Chondrocyte (in vitro differentiated cells): ENCODE measurements at regions not wholly inside any gene's neighbourhood (a gene's known extent, or its start where the extent isn't known, plus 50 kb on each side); places are given as distances from the start of the nearest gene placed in this dataset.

Source experiments
- DNase-seq: peaks from one replicate; pipeline ENCODE4 v3.0.0; 2021; ENCODE audit warnings: mixed read lengths, low spot score
- H3K27ac Mint-ChIP-seq: one replicate; pipeline ENCODE4 v1.8.0; 2021; ENCODE audit warnings: mild to moderate bottlenecking, moderate library complexity, mixed read lengths; ENCODE audit not compliant: unreplicated experiment
- H3K27me3 Mint-ChIP-seq: 2 replicates; pipeline ENCODE4 v1.8.0; 2021; ENCODE audit warnings: low read depth, mixed read lengths
- H3K36me3 Mint-ChIP-seq: 2 replicates; pipeline ENCODE4 v1.8.0; 2021; ENCODE audit warnings: low read depth, mixed read lengths
- H3K4me1 Mint-ChIP-seq: 2 replicates; pipeline ENCODE4 v1.8.0; 2021; ENCODE audit warnings: low read depth, mild to moderate bottlenecking, mixed read lengths
- H3K4me3 Mint-ChIP-seq: one replicate; pipeline ENCODE4 v1.8.0; 2021; ENCODE audit warnings: mild to moderate bottlenecking, moderate library complexity, mixed read lengths; ENCODE audit not compliant: unreplicated experiment
- H3K9me3 Mint-ChIP-seq: 2 replicates; pipeline ENCODE4 v1.8.0; 2021; ENCODE audit warnings: low read depth, mixed read lengths
- CTCF ChIP-seq: fragments of 200-600 bp; sonication (generic); IDR thresholded peaks from 2 replicates; pipeline ENCODE4 v1.5.0; 2021; ENCODE audit warnings: antibody characterized with exemption, mild to moderate bottlenecking, moderate library complexity

DNA sequence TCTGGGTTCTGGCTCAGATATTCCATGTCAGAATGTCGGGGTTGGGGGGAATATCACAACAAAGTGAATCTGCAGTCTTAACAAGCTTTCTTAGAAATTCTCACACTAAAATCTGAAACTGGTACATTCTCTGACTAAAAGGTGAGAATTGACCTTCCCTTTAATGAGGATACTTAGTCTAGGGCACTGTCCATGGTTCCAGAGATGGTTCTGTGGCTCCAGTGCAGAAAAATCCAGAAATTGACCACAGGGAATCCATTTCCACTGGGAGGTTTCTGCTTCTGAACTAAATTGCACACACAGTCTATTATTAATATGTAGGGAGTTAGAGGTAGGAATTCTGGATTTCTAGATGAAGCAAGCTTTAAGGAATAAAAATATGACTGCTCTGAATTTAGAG is 171.6 kb upstream of the OBI1 start:
- Mint-ChIP-seq H3K9me3 (no peaks in the 10 kb centered on the region), H3K27ac (no peak overlapping the region), H3K4me3 (no peak overlapping the region), H3K36me3 (no peaks in the 10 kb centered on the region), H3K27me3 (peaks cover 2% of the 10 kb centered on the region), H3K4me1 (no peaks in the 10 kb centered on the region)
- TF ChIP-seq CTCF = no peak
- DNase-seq = no peak

GRCh38 chr13:78829821-78830220 is 170.9 kb upstream of the OBI1 start:
- H3K27ac Mint-ChIP-seq = no peak overlapping the region
- DNase-seq = no peak
- H3K36me3 Mint-ChIP-seq = no peaks in the 10 kb centered on the region
- peaks cover 2% of the 10 kb centered on the region for H3K27me3 Mint-ChIP-seq
- TF ChIP-seq CTCF = no peak
- H3K9me3 Mint-ChIP-seq = no peaks in the 10 kb centered on the region
- no peaks in the 10 kb centered on the region for H3K4me1 Mint-ChIP-seq
- H3K4me3 Mint-ChIP-seq = no peak overlapping the region

DNA sequence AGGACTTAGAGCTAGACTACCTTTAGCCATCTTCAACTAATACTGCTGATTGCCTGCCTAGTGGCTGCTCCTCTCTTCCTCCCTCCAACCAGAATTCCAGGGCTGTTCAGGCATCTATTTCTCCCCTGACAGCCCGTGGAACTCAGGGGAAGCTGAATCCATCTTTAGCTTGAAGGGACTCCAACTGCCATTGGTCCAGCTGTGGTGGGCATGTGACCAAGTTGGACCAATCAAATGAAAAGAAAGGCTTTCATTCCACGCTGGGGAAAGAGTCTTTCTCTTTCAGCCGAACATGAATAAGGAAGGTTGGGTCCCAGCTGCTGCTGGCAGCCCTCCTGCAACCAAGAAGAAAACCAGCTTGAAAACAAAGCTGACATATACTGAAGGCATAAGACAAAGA is 168.5 kb upstream of the OBI1 start:
- H3K4me3 Mint-ChIP-seq = no peak overlapping the region
- no peak for TF ChIP-seq CTCF
- no peak overlapping the region for H3K27ac Mint-ChIP-seq
- no peaks in the 10 kb centered on the region for H3K4me1 Mint-ChIP-seq
- H3K36me3 Mint-ChIP-seq = no peaks in the 10 kb centered on the region
- H3K9me3 Mint-ChIP-seq = no peaks in the 10 kb centered on the region
- peaks cover 2% of the 10 kb centered on the region for H3K27me3 Mint-ChIP-seq
- DNase-seq = no peak

DNA sequence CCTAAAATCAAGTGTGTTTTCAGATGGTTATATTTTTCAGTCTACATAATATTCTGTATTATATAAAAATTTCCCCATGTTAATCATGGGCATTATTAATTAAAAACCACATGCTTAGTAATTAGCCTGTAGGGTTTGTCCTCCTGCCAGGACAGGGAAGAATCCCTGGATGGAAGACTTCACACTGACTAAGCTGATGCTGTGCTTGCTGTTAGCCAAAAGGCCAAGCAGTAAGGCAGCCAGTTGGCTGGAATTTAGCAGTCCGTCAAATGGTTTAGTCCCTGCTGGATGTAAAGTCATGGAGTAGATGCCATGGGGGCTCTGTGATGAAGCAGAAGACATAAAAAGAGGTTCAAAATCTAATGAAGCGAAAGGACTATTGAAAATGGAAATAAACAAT is 168.0 kb upstream of the OBI1 start:
- TF ChIP-seq CTCF = no peak
- Mint-ChIP-seq H3K27ac (no peak overlapping the region), H3K36me3 (no peaks in the 10 kb centered on the region), H3K9me3 (no peaks in the 10 kb centered on the region), H3K4me3 (no peak overlapping the region), H3K4me1 (no peaks in the 10 kb centered on the region), H3K27me3 (peaks cover 2% of the 10 kb centered on the region)
- no peak for DNase-seq

DNA sequence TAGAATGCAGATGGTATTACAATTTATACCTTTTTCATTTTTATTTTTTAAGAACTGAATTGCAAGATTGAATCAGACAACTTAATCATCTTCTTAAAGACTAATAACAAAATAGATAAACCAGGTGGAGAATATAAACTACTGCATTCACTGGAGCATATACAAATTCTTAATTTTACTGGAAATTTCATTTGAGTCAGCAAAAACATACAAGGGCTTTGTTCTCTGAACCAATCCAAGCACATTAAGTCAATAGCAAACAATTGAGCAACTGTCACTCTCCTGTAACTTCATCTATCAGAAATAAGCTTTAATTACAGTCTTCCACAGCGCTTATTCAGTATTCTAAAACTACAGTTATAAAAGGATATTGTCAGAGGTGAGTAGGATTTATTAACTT is 167.4 kb upstream of the OBI1 start:
- H3K4me1 Mint-ChIP-seq = no peaks in the 10 kb centered on the region
- no peak overlapping the region for H3K27ac Mint-ChIP-seq
- H3K27me3 Mint-ChIP-seq = peaks cover 4% of the 10 kb centered on the region
- H3K9me3 Mint-ChIP-seq = no peaks in the 10 kb centered on the region
- no peak for TF ChIP-seq CTCF
- no peak overlapping the region for H3K4me3 Mint-ChIP-seq
- no peak for DNase-seq
- no peaks in the 10 kb centered on the region for H3K36me3 Mint-ChIP-seq
